ENCODE measurements at regions not wholly inside any gene's neighbourhood (a gene's known extent, or its start where the extent isn't known, plus 50 kb on each side); places are given as distances from the start of the nearest gene placed in this dataset.
"Not testable (repeated sequence)": the region's sequence is repeated elsewhere in the genome, so short reads cannot be mapped to it uniquely, and the experiment has no call there.

GRCh38 chr3:10653866-10654611 is 148.7 kb upstream of the ATP2B2 start:
- Mint-ChIP-seq H3K4me3 (no peak overlapping the region), H3K27me3 (ENCODE audit: low read depth, poor library complexity) (peaks cover 27% of the 10 kb centered on the region), H3K9me3 (peaks cover 11% of the 10 kb centered on the region), H3K27ac (no peak overlapping the region), H3K4me1 (no peaks in the 10 kb centered on the region), H3K36me3 (ENCODE audit: low read depth) (no peaks in the 10 kb centered on the region)
- no peak for DNase-seq
- TF ChIP-seq CTCF (IDR thresholded peaks at IDR 0.05), result no peak

GRCh38 chr3:10655105-10655504 is 149.7 kb upstream of the ATP2B2 start:
- H3K27ac Mint-ChIP-seq, result no peak overlapping the region
- no peak overlapping the region for H3K4me3 Mint-ChIP-seq
- H3K36me3 Mint-ChIP-seq (ENCODE audit: low read depth), result no peaks in the 10 kb centered on the region
- H3K9me3 Mint-ChIP-seq, result peaks cover 15% of the 10 kb centered on the region
- no peak for DNase-seq
- H3K27me3 Mint-ChIP-seq (ENCODE audit: low read depth, poor library complexity), result peaks cover 38% of the 10 kb centered on the region
- H3K4me1 Mint-ChIP-seq, result no peaks in the 10 kb centered on the region
- no peak for TF ChIP-seq CTCF (IDR thresholded peaks at IDR 0.05)

GRCh38 chr3:10657339-10657738 is 152.0 kb upstream of the ATP2B2 start:
- H3K4me3 Mint-ChIP-seq, result not testable (repeated sequence)

GRCh38 chr3:10665592-10665991 is 150.4 kb upstream of the SLC6A11 start:
- Mint-ChIP-seq H3K36me3 (ENCODE audit: low read depth) (no peaks in the 10 kb centered on the region), H3K9me3 (no peaks in the 10 kb centered on the region), H3K4me1 (peaks cover 22% of the 10 kb centered on the region), H3K27me3 (ENCODE audit: low read depth, poor library complexity) (peaks cover 53% of the 10 kb centered on the region), H3K4me3 (no peak overlapping the region), H3K27ac (no peak overlapping the region)
- no peak for TF ChIP-seq CTCF (IDR thresholded peaks at IDR 0.05)
- no peak for DNase-seq

More at GRCh38 chr3:10657339-10657738, 152.0 kb upstream of the ATP2B2 start:
- DNase-seq; H3K36me3 Mint-ChIP-seq (ENCODE audit: low read depth); H3K4me1 Mint-ChIP-seq; H3K27ac Mint-ChIP-seq: not testable (repeated sequence)
- Mint-ChIP-seq H3K9me3 (peaks cover 15% of the 10 kb centered on the region), H3K27me3 (ENCODE audit: low read depth, poor library complexity) (peaks cover 46% of the 10 kb centered on the region)

- no peak for DNase-seq
- peaks cover 52% of the 10 kb centered on the region for H3K27me3 Mint-ChIP-seq (ENCODE audit: low read depth, poor library complexity)
- peaks cover 22% of the 10 kb centered on the region for H3K4me1 Mint-ChIP-seq
- no peak overlapping the region for H3K4me3 Mint-ChIP-seq
- H3K9me3 Mint-ChIP-seq, result no peaks in the 10 kb centered on the region
- TF ChIP-seq CTCF (IDR thresholded peaks at IDR 0.05), result no peak
- H3K27ac Mint-ChIP-seq, result no peak overlapping the region
- H3K36me3 Mint-ChIP-seq (ENCODE audit: low read depth), result no peaks in the 10 kb centered on the region
Observed at GRCh38 chr3:10666621-10667020, 149.4 kb upstream of the SLC6A11 start.

- Mint-ChIP-seq H3K27me3 (ENCODE audit: low read depth, poor library complexity) (peaks cover 58% of the 10 kb centered on the region), H3K36me3 (ENCODE audit: low read depth) (no peaks in the 10 kb centered on the region), H3K9me3 (no peaks in the 10 kb centered on the region), H3K4me3 (no peak overlapping the region), H3K4me1 (peaks cover 24% of the 10 kb centered on the region), H3K27ac (no peak overlapping the region)
- no peak for TF ChIP-seq CTCF (IDR thresholded peaks at IDR 0.05)
- no peak for DNase-seq
Observed at GRCh38 chr3:10667269-10667668, 148.8 kb upstream of the SLC6A11 start.
